ENCODE measurements at regions not wholly inside any gene's neighbourhood (a gene's known extent, or its start where the extent isn't known, plus 50 kb on each side); places are given as distances from the start of the nearest gene placed in this dataset.
"Not testable (repeated sequence)": the region's sequence is repeated elsewhere in the genome, so short reads cannot be mapped to it uniquely, and the experiment has no call there.

GRCh38 chr2:123770996-123771720 is 253.9 kb upstream of the CNTNAP5 start:
- no peak for FAIRE-seq
- no peak for DNase-seq (ENCODE audit: insufficient read length, low spot score)
- TF ChIP-seq PAX5 (IDR thresholded peaks at IDR 0.05; ENCODE audit: insufficient read depth, low read length, severe bottlenecking), result no peak
- no peak for TF ChIP-seq POLR2AphosphoS5 (IDR thresholded peaks at IDR 0.05; ENCODE audit: low read depth, low read length)
- TF ChIP-seq SPI1 (IDR thresholded peaks at IDR 0.05; ENCODE audit: low read depth, low read length), result no peak
- TF ChIP-seq POLR2A (IDR thresholded peaks at IDR 0.05; ENCODE audit: low read depth, low read length), result no peak
- no peak for TF ChIP-seq POU2F2 (IDR thresholded peaks at IDR 0.05; ENCODE audit: low read depth, low read length)
- no peak for TF ChIP-seq TAF1 (IDR thresholded peaks at IDR 0.05; ENCODE audit: low read depth, low read length)

- TF ChIP-seq POLR2A (IDR thresholded peaks at IDR 0.05; ENCODE audit: low read depth, low read length) (no peak), TAF1 (IDR thresholded peaks at IDR 0.05; ENCODE audit: low read depth, low read length) (no peak), PAX5 (IDR thresholded peaks at IDR 0.05; ENCODE audit: insufficient read depth, low read length, severe bottlenecking) (no peak), SPI1 (IDR thresholded peaks at IDR 0.05; ENCODE audit: low read depth, low read length) (no peak), POLR2AphosphoS5 (IDR thresholded peaks at IDR 0.05; ENCODE audit: low read depth, low read length) (no peak), POU2F2 (IDR thresholded peaks at IDR 0.05; ENCODE audit: low read depth, low read length) (no peak)
- no peak for DNase-seq (ENCODE audit: insufficient read length, low spot score)
- no peak for FAIRE-seq
Measured at GRCh38 chr2:123771928-123772632, 253.0 kb upstream of the CNTNAP5 start.

GRCh38 chr2:123777116-123777515 is 248.0 kb upstream of the CNTNAP5 start:
- TF ChIP-seq POU2F2 (IDR thresholded peaks at IDR 0.05; ENCODE audit: low read depth, low read length) (no peak), TAF1 (IDR thresholded peaks at IDR 0.05; ENCODE audit: low read depth, low read length) (no peak), PAX5 (IDR thresholded peaks at IDR 0.05; ENCODE audit: insufficient read depth, low read length, severe bottlenecking) (no peak), POLR2AphosphoS5 (IDR thresholded peaks at IDR 0.05; ENCODE audit: low read depth, low read length) (no peak), POLR2A (IDR thresholded peaks at IDR 0.05; ENCODE audit: low read depth, low read length) (no peak), SPI1 (IDR thresholded peaks at IDR 0.05; ENCODE audit: low read depth, low read length) (no peak)
- no peak for DNase-seq (ENCODE audit: insufficient read length, low spot score)
- FAIRE-seq, result no peak

- FAIRE-seq (no peak), DNase-seq (ENCODE audit: insufficient read length, low spot score) (no peak)
Measured at GRCh38 chr2:123783164-123783563, 241.9 kb upstream of the CNTNAP5 start.

GRCh38 chr2:123785332-123785731 is 239.8 kb upstream of the CNTNAP5 start:
- DNase-seq (ENCODE audit: insufficient read length, low spot score) (no peak), FAIRE-seq (no peak)
- no peak for TF ChIP-seq POLR2AphosphoS5 (IDR thresholded peaks at IDR 0.05; ENCODE audit: low read depth, low read length)
- TF ChIP-seq TAF1 (IDR thresholded peaks at IDR 0.05; ENCODE audit: low read depth, low read length), result no peak
- no peak for TF ChIP-seq POLR2A (IDR thresholded peaks at IDR 0.05; ENCODE audit: low read depth, low read length)
- TF ChIP-seq SPI1 (IDR thresholded peaks at IDR 0.05; ENCODE audit: low read depth, low read length), result no peak

More at GRCh38 chr2:123783164-123783563, 241.9 kb upstream of the CNTNAP5 start:
- TF ChIP-seq POLR2A (IDR thresholded peaks at IDR 0.05; ENCODE audit: low read depth, low read length) (no peak), TAF1 (IDR thresholded peaks at IDR 0.05; ENCODE audit: low read depth, low read length) (no peak), SPI1 (IDR thresholded peaks at IDR 0.05; ENCODE audit: low read depth, low read length) (no peak), POLR2AphosphoS5 (IDR thresholded peaks at IDR 0.05; ENCODE audit: low read depth, low read length) (no peak), PAX5 (IDR thresholded peaks at IDR 0.05; ENCODE audit: insufficient read depth, low read length, severe bottlenecking) (no peak), POU2F2 (IDR thresholded peaks at IDR 0.05; ENCODE audit: low read depth, low read length) (no peak)

- no peak for FAIRE-seq
- TF ChIP-seq PAX5 (IDR thresholded peaks at IDR 0.05; ENCODE audit: insufficient read depth, low read length, severe bottlenecking) (no peak), POU2F2 (IDR thresholded peaks at IDR 0.05; ENCODE audit: low read depth, low read length) (no peak), SPI1 (IDR thresholded peaks at IDR 0.05; ENCODE audit: low read depth, low read length) (no peak)
- DNase-seq (ENCODE audit: insufficient read length, low spot score), result no peak
Measured at GRCh38 chr2:123791207-123791606, 233.9 kb upstream of the CNTNAP5 start.

GRCh38 chr2:123791684-123792083 is 233.4 kb upstream of the CNTNAP5 start:
- DNase-seq (ENCODE audit: insufficient read length, low spot score) (no peak), FAIRE-seq (no peak)
- TF ChIP-seq TAF1 (IDR thresholded peaks at IDR 0.05; ENCODE audit: low read depth, low read length), result no peak
- TF ChIP-seq POU2F2 (IDR thresholded peaks at IDR 0.05; ENCODE audit: low read depth, low read length), result no peak
- no peak for TF ChIP-seq POLR2A (IDR thresholded peaks at IDR 0.05; ENCODE audit: low read depth, low read length)
- TF ChIP-seq PAX5 (IDR thresholded peaks at IDR 0.05; ENCODE audit: insufficient read depth, low read length, severe bottlenecking), result no peak
- TF ChIP-seq SPI1 (IDR thresholded peaks at IDR 0.05; ENCODE audit: low read depth, low read length), result no peak

GRCh38 chr2:123804126-123804525 is 221.0 kb upstream of the CNTNAP5 start:
- FAIRE-seq; DNase-seq (ENCODE audit: insufficient read length, low spot score): not testable (repeated sequence)

- not testable (repeated sequence) for FAIRE-seq; DNase-seq (ENCODE audit: insufficient read length, low spot score)
Measured at GRCh38 chr2:123805746-123806145, 219.3 kb upstream of the CNTNAP5 start.

GRCh38 chr2:123808243-123808642 is 216.8 kb upstream of the CNTNAP5 start:
- FAIRE-seq (no peak), DNase-seq (ENCODE audit: insufficient read length, low spot score) (no peak)
- TF ChIP-seq TAF1 (IDR thresholded peaks at IDR 0.05; ENCODE audit: low read depth, low read length) (no peak), SPI1 (IDR thresholded peaks at IDR 0.05; ENCODE audit: low read depth, low read length) (no peak)

All from GM12891 (cell line).